Activated CD8-positive, alpha-beta memory T cell treated with anti-CD3 and anti-CD28 coated beads, Interleukin-2, amount 50 U/mL, for 4 hours (primary cell): ENCODE measurements at regions not wholly inside any gene's neighbourhood (a gene's known extent, or its start where the extent isn't known, plus 50 kb on each side); places are given as distances from the start of the nearest gene placed in this dataset.

Experiments
- DNase-seq: peaks from one replicate; pipeline ENCODE4 v3.0.0-alpha.2; 2020

DNA sequence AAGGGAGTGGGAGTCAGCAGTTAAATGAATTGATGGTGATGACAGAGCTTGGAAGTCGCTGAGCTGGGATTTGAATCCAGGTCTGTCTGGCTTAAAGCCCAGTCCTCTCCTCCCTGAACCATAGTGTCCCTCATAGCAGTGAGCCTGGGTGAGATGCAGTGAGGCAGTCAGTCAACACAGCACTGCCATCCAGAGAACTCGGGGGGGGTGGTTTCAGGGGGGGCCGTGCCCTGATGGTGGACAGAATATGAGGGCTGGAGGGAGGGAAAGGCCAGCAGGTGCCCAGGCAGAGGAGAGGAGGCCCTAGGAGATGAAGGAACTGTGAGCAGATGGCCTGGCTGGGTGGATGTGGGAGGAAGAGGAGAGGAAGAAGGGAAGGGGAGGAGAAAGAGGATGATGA, 405.6 kb downstream of the PTPRU start:
- no peak for DNase-seq

DNA sequence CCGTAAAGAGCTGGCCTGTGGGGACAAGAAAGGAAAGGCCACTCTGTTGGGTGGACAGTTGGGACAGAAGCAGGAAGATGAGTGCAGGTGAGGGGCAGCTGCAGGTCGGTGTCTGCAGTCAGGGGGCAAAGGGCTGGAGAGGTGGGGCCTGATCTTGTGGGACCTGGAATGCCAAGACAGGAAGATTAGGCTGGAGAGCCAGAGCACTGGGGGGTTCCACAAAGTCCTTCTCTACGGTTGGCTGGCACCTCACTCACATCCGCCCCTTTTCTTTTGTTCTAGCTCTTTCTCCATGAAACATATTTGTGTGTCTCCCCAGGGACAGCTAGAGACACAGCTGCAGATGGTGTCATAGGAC, 404.1 kb downstream of the PTPRU start:
- no peak for DNase-seq

GRCh38 chr1:29639741-29640427, 403.6 kb downstream of the PTPRU start:
- DNase-seq, result no peak

DNA sequence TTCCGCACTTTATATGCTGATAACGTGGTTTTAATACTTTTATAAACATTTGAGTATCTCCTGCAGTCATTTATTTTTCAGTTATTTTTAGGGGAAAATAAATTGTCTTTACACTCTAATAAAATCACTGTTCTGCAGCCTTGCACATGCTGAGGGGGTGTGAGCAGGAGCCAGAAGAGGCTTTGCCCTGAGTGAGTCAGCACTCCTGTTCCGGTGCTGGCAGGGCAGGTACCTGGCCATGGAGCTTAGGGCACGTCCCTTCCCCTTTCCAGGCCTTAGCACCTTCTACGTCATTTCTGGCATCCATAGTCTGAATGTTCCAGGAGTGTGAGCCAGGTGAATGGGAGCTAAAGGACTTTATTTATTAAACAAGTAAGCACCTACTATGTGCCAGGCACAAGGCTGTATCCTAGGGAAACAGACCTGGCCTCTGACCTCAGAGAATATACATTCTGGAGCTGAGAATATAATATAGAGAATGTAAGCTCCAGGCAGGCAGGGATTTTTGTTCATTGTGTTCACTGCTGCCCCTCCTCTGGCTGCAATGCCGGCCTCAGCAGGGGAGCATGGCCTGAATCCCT, 402.9 kb downstream of the PTPRU start:
- DNase-seq, result no peak

DNA sequence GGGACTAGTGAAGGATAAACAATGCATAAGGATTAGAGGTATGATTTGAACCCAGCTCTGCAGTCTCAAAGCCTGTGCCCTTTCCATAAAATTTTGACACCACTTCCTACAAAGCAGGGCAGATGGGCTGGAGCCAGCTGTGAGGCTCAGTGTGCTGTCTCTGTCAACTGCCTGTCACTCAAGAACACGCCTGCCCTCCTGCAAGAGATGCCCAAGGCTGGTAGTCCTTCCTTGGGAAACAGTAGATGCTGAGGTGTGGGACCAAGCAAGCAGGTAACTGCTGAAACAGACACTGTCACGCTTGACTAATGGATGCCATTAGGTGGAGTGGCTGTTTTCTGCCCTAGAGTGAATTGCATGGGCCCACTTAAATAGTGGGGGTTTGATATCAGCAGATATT, 402.0 kb downstream of the PTPRU start:
- DNase-seq, result no peak

GRCh38 chr1:29636936-29637335, 400.6 kb downstream of the PTPRU start:
- DNase-seq, result no peak

DNA sequence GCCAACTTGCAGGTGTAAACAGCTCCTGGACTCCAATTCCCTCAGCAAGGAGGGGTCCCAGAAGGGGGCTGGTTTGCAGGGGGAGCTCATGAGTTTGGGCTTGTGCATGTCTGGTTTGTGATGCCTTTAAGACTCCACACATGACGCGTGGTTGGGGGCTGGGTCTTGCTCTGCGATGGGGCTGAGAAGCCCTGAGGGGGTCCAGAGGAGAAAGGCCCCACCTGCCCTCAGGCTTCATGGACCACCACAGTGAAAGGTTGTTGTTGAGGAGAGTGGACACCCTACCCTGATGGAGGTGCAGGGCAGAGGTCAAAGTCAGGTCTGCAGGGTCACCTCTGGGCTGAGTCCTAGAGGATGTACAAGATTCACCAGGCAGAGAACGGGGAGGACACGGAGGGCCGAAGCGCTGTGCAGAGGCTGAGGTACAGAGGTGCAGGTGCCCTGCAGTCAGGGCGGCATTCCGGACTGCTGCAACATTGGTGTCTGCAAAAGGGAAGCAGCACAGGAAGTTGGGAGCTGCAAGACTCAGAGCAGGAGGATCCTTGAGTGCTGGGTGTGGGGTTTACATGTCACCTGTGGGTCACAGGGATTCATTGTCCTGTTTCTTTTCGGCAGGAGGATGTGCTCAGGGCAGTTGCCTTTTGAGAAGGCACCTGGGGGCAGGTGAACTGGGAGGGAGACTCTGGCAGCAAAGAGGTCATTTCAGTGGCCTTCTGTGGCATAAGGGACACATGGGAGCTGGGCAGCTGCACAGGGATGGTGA, 399.4 kb downstream of the PTPRU start:
- DNase-seq, result no peak

- no peak for DNase-seq
Measured at GRCh38 chr1:29634746-29635335, 398.5 kb downstream of the PTPRU start.

- no peak for DNase-seq
Measured at GRCh38 chr1:29634324-29634723, 398.0 kb downstream of the PTPRU start.

- DNase-seq, result no peak
Measured at GRCh38 chr1:29633771-29634170, 397.4 kb downstream of the PTPRU start.

GRCh38 chr1:29632806-29633615, 396.7 kb downstream of the PTPRU start:
- DNase-seq, result no peak

- DNase-seq, result no peak
Measured at GRCh38 chr1:29631836-29632805, 395.8 kb downstream of the PTPRU start.

DNA sequence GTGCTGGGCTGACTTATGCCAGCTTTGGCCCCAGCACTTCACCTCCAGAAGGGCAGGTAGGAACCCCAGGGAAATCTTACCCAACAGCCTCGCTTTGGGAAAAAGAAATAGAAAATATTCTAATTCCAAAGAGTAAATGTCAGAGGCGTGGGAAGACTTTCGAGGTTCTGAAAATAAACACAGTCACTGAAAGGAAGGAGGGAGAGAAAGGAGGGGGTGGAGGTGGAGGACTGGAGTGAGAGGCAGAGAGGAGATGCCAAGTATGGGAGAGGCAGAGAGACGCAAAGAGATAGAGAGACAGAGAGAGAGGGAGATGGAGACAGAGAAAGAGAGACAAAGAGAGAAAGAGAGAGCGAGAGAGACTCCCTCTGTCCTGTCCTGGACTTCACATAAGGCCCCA, 395.0 kb downstream of the PTPRU start:
- DNase-seq, result no peak

DNA sequence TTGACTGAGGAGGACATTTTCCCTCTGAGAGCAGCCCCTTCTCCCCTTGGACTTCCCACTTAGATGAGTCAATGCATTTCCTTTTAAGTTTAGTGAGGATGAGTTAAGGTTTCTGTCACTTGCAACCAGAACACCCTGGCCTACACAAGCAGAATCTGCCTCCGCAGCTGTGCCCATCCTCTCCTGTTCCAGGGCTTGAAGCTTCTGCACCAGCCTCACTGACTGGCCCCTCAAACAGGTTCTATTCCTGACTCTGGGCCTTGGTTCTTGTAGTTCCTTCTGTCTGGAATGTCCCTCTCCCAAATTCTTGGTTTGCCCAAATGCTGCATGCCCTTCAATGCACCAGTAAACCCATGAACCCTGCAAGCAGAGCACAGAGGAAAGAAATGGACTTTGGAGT, 394.4 kb downstream of the PTPRU start:
- DNase-seq, result no peak

GRCh38 chr1:29629814-29630516, 393.6 kb downstream of the PTPRU start:
- DNase-seq, result no peak

GRCh38 chr1:29629401-29629800, 393.1 kb downstream of the PTPRU start:
- DNase-seq, result no peak

GRCh38 chr1:29628190-29628589, 391.9 kb downstream of the PTPRU start:
- no peak for DNase-seq

DNA sequence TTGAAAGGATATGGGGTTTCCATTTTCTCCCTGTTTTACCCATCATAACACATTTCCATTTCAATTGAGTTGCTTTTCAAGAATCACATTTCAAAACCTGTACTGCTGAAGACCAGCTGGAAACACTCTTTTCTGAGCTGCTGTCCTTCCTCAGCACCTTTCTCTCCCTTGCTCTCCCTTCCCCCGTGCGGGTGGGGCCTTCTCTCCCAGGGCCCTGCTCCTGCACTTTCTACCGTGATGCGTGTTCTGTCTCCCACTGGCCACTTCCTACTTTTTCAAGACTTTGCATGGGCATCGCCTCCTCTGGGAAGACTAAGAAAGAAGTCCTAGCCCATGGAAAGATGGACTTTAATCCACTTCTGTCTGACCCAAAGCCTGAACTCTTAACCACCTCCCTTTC, 390.4 kb downstream of the PTPRU start:
- DNase-seq, result no peak

DNA sequence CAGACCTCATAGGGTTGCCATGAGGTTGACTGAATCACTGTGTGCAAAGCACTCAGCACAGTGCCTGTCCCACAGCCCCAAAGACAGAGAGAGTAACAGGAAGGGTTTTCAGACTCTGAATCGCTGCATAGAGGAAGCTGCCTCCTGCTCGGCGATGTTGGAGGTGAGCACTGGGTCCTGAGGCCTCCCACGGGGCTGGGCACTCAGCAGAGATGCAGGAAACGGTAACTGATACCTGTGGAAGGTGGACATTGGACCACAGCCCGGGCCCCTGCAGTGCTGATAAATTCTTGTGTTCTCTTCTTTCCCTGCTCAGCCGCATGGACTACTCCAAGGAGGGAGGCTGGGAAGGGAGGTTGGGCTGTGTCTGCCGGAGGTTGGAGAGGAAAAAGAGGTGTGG, 389.7 kb downstream of the PTPRU start:
- DNase-seq, result no peak

DNA sequence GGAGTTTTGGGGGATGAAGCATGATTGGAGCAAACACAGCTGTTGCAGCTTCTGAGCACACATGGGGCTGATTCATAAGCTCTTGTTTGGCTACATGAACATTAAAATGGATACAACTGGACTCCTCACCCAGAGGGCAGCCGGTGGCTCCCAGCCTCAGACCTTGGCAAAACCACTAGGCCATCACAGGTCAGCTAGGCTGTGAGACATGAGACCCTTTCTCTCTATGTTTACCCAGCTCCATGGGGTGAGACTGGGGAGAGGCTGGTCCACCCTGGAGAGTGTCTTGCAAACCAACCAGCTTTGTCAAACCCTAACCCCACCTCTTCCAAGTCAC, 388.7 kb downstream of the PTPRU start:
- DNase-seq, result no peak

DNA sequence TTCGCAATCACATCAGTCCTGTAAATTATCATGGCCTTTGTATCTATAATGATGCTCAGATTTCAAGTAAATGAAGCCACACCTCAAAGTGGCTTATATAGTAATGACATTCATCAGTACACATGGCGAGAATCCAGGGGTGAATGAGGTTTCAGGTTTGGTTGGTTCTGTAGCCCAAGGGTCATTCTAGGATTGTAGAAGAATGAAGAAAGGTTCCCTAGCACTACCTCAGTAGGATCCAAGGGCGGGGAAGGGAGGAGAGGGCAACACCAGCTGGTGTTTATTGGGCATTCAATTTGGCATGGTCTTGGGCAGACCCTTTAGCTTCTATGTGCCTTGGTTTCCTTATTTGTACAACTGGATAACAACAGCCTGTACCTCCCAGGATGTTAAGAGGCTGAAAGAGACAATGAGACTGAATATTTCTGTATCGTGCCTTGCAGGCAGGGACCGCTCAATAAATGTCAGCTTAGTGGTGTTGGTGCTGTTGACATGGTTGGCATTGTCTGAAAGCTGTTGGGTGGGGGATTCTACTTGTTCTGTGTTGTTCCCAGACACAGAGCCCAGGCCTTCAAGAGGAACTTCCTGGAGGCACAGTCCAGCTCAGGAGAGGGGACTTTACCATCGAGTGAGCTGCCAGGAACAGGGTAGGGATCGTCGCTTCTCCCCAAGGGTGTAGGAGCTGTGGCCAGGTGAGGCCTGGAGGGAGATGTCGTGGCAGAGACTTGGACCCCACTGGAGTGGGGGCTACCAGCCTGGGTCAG, 388.2 kb downstream of the PTPRU start:
- DNase-seq, result no peak
